Neuronal stem cell (in vitro differentiated cells): ENCODE measurements at regions not wholly inside any gene's neighbourhood (a gene's known extent, or its start where the extent isn't known, plus 50 kb on each side); places are given as distances from the start of the nearest gene placed in this dataset.
"Not testable (repeated sequence)": the region's sequence is repeated elsewhere in the genome, so short reads cannot be mapped to it uniquely, and the experiment has no call there.

Source experiments
- DNase-seq: peaks from one replicate; pipeline ENCODE4 v3.0.0-alpha.2; 2013; ENCODE audit warnings: low spot score
- H2AFZ ChIP-seq: one replicate; pipeline ENCODE4 v1.6.1; 2013; ENCODE audit warnings: mild to moderate bottlenecking, low read length, inconsistent platforms
- H2AK5ac ChIP-seq: 2 replicates; pipeline ENCODE4 v1.6.1; 2013; ENCODE audit warnings: low read depth, mild to moderate bottlenecking, inconsistent platforms, low read length, moderate library complexity, mixed read lengths
- H2BK120ac ChIP-seq: 2 replicates; pipeline ENCODE4 v1.6.1; 2013; ENCODE audit warnings: low read depth, mild to moderate bottlenecking, inconsistent platforms, low read length, moderate library complexity, mixed read lengths
- H2BK12ac ChIP-seq: one replicate; pipeline ENCODE4 v1.6.1; 2013; ENCODE audit warnings: low read length, inconsistent platforms
- H2BK15ac ChIP-seq: 2 replicates; pipeline ENCODE4 v1.6.1; 2013; ENCODE audit warnings: mild to moderate bottlenecking, low read length, inconsistent platforms, mixed read lengths
- H2BK5ac ChIP-seq: one replicate; pipeline ENCODE4 v1.6.1; 2013; ENCODE audit warnings: inconsistent platforms, mild to moderate bottlenecking, low read length, moderate library complexity
- H3K14ac ChIP-seq: one replicate; pipeline ENCODE4 v1.6.1; 2013; ENCODE audit warnings: low read length, inconsistent platforms
- H3K18ac ChIP-seq: 2 replicates; pipeline ENCODE4 v1.6.1; 2013; ENCODE audit warnings: low read length, inconsistent platforms
- H3K23ac ChIP-seq: 2 replicates; pipeline ENCODE4 v1.6.1; 2013; ENCODE audit warnings: low read depth, mild to moderate bottlenecking, mixed read lengths, low read length, inconsistent platforms; ENCODE audit not compliant: poor library complexity
- H3K27ac ChIP-seq: replicated peaks from 3 replicates; pipeline ENCODE4 v1.5.1; 2013; ENCODE audit warnings: low read length, inconsistent platforms
- H3K27me3 ChIP-seq, 3 experiments: 2 replicates each; pipeline ENCODE4 v1.6.1; 2013; ENCODE audit warnings: low read length in 3 of 3, mild to moderate bottlenecking in 2 of 3, inconsistent platforms in 1 of 3, low read depth in 1 of 3, mixed read lengths in 1 of 3, moderate library complexity in 1 of 3; ENCODE audit not compliant: control insufficient read depth in 3 of 3, insufficient read depth in 3 of 3
- H3K36me3 ChIP-seq, 2 donors: replicated peaks in 1 of 2; 2 replicates each; pipeline ENCODE4 v1.6.1; 2013; ENCODE audit warnings: low read length in 2 of 2; ENCODE audit not compliant: control insufficient read depth in 2 of 2, insufficient read depth in 2 of 2
- H3K4ac ChIP-seq: 2 replicates; pipeline ENCODE4 v1.6.1; 2013; ENCODE audit warnings: inconsistent platforms, mild to moderate bottlenecking, low read length, moderate library complexity
- H3K4me1 ChIP-seq, 2 donors: 1 replicate in 1 of 2; 2 replicates in 1 of 2; pipeline ENCODE4 v1.6.1; 2013; ENCODE audit warnings: low read length in 2 of 2, low read depth in 1 of 2; ENCODE audit not compliant: control insufficient read depth in 2 of 2, insufficient read depth in 1 of 2
- H3K4me2 ChIP-seq: one replicate; pipeline ENCODE4 v1.6.1; 2013; ENCODE audit warnings: mild to moderate bottlenecking, low read length, inconsistent platforms; ENCODE audit not compliant: insufficient read depth, poor library complexity, severe bottlenecking
- H3K4me3 ChIP-seq, 2 donors: 2 replicates each; pipeline ENCODE4 v1.5.1; 2013; ENCODE audit warnings: low read length in 2 of 2, mild to moderate bottlenecking in 2 of 2, inconsistent platforms in 1 of 2, moderate library complexity in 1 of 2
- H3K79me1 ChIP-seq: one replicate; pipeline ENCODE4 v1.6.1; 2013; ENCODE audit warnings: low read depth, mild to moderate bottlenecking, inconsistent platforms, low read length, moderate library complexity
- H3K9ac ChIP-seq: one replicate; pipeline ENCODE4 v1.6.1; 2013; ENCODE audit warnings: mild to moderate bottlenecking, low read depth, low read length, inconsistent platforms; ENCODE audit not compliant: poor library complexity
- H3K9me3 ChIP-seq, 2 donors: replicated peaks in 1 of 2; 2 replicates each; pipeline versions ENCODE3 to v1.6.1; 2013; ENCODE audit warnings: low read length in 2 of 2, mild to moderate bottlenecking in 2 of 2, inconsistent platforms in 1 of 2, low read depth in 1 of 2, mixed read lengths in 1 of 2, moderate library complexity in 1 of 2; ENCODE audit not compliant: control insufficient read depth in 2 of 2, insufficient read depth in 1 of 2
- H4K8ac ChIP-seq: one replicate; pipeline ENCODE4 v1.6.1; 2013; ENCODE audit warnings: low read depth, mild to moderate bottlenecking, inconsistent platforms, low read length, moderate library complexity
- H4K91ac ChIP-seq: one replicate; pipeline ENCODE4 v1.6.1; 2013; ENCODE audit warnings: low read length, low read depth, mild to moderate bottlenecking, inconsistent platforms; ENCODE audit not compliant: poor library complexity
- WGBS, 2 donors: extraction: QIAGEN DNeasy Blood & Tissue Kit; methylation state at CpG; one replicate each; pipeline ENCODE4 v1.1.7; 2013; ENCODE audit warnings: missing lambda C conversion rate in 2 of 2, mixed read lengths in 1 of 2; ENCODE audit not compliant: insufficient read length in 2 of 2, insufficient replicate concordance in 1 of 2; ENCODE audit errors: extremely low coverage in 2 of 2; 5-methylcytosine and 5-hydroxymethylcytosine counted together

- Histone ChIP-seq H4K8ac (no peak overlapping the region), H3K4me3 (no peak overlapping the region), H2AFZ (no peak overlapping the region), H3K27ac (no peak overlapping the region), H2BK12ac (no peak overlapping the region), H3K27me3 (peaks cover 0 to 8% (median 0%) of the 10 kb centered on the region in 3 experiments), H3K9ac (no peak overlapping the region), H3K18ac (no peak overlapping the region), H3K23ac (no peak overlapping the region), H3K4me1 (peaks cover 0 to 2% of the 10 kb centered on the region in 2 donors), H3K9me3 (no peaks in the 10 kb centered on the region), H2BK120ac (no peak overlapping the region), H4K91ac (no peak overlapping the region), H2BK5ac (no peak overlapping the region), H3K79me1 (no peaks in the 10 kb centered on the region), H3K14ac (no peak overlapping the region), H2AK5ac (no peak overlapping the region), H2BK15ac (no peak overlapping the region), H3K36me3 (no peaks in the 10 kb centered on the region), H3K4me2 (no peak overlapping the region), H3K4ac (no peak overlapping the region)
- DNase-seq = no peak
- WGBS, 2 donors = no CpG with 5 or more reads among the region's 7 CpGs
Observed at GRCh38 chr15:57797568-57798267, 91.2 kb downstream of the POLR2M start.

- no peak overlapping the region for H2AK5ac ChIP-seq
- H3K4me3 ChIP-seq = no peak overlapping the region
- H2AFZ ChIP-seq = no peak overlapping the region
- H3K27ac ChIP-seq = no peak overlapping the region
- H3K36me3 ChIP-seq = no peaks in the 10 kb centered on the region
- no peaks in the 10 kb centered on the region for H3K27me3 ChIP-seq
- H2BK5ac ChIP-seq = no peak overlapping the region
- no CpG with 5 or more reads among the region's 7 CpGs for WGBS, 2 donors
- no peaks in the 10 kb centered on the region for H3K9me3 ChIP-seq
- H2BK12ac ChIP-seq = no peak overlapping the region
- no peaks in the 10 kb centered on the region for H3K79me1 ChIP-seq
- H3K18ac ChIP-seq = no peak overlapping the region
- H3K14ac ChIP-seq = no peak overlapping the region
- no peak overlapping the region for H4K8ac ChIP-seq
- no peak overlapping the region for H2BK15ac ChIP-seq
- no peak overlapping the region for H3K9ac ChIP-seq
- no peaks in the 10 kb centered on the region for H3K4me1 ChIP-seq
- H3K4ac ChIP-seq = no peak overlapping the region
- no peak for DNase-seq
- H3K4me2 ChIP-seq = no peak overlapping the region
- no peak overlapping the region for H3K23ac ChIP-seq
- H4K91ac ChIP-seq = no peak overlapping the region
- H2BK120ac ChIP-seq = no peak overlapping the region
Observed at GRCh38 chr15:57806003-57806402, 99.5 kb downstream of the POLR2M start.

GRCh38 chr15:57809285-57809684, 102.8 kb downstream of the POLR2M start:
- H4K8ac ChIP-seq, H3K18ac ChIP-seq, H2BK120ac ChIP-seq, H3K9ac ChIP-seq, H3K23ac ChIP-seq, H2BK15ac ChIP-seq, H3K9me3 ChIP-seq, H2AFZ ChIP-seq, DNase-seq, H3K4me1 ChIP-seq, H3K14ac ChIP-seq, H3K27ac ChIP-seq, H3K36me3 ChIP-seq, H3K27me3 ChIP-seq, H3K4me3 ChIP-seq, H3K79me1 ChIP-seq, H2AK5ac ChIP-seq, H3K4ac ChIP-seq, H3K4me2 ChIP-seq, H2BK12ac ChIP-seq, H2BK5ac ChIP-seq, H4K91ac ChIP-seq: not testable (repeated sequence)
- WGBS, 2 donors = no CpG with 5 or more reads among the region's 7 CpGs

- Histone ChIP-seq H3K9ac (no peak overlapping the region), H2BK12ac (no peak overlapping the region), H3K4me3 (no peak overlapping the region), H3K27ac (no peak overlapping the region), H2BK120ac (no peak overlapping the region), H3K36me3 (no peaks in the 10 kb centered on the region), H2AK5ac (no peak overlapping the region), H3K9me3 (no peaks in the 10 kb centered on the region), H3K27me3 (peaks cover 0 to 9% (median 0%) of the 10 kb centered on the region in 3 experiments), H2BK15ac (no peak overlapping the region), H3K4ac (no peak overlapping the region), H3K4me1 (no peaks in the 10 kb centered on the region), H4K8ac (no peak overlapping the region), H2BK5ac (no peak overlapping the region), H3K4me2 (no peak overlapping the region), H2AFZ (no peak overlapping the region), H3K14ac (no peak overlapping the region), H3K79me1 (no peaks in the 10 kb centered on the region), H4K91ac (no peak overlapping the region), H3K18ac (no peak overlapping the region), H3K23ac (no peak overlapping the region)
- no CpG with 5 or more reads among the region's 6 CpGs for WGBS, 2 donors
- no peak for DNase-seq
Observed at GRCh38 chr15:57816599-57816998, 110.1 kb downstream of the POLR2M start.
